Cardiac fibroblast (primary cell): ENCODE measurements at regions not wholly inside any gene's neighbourhood (a gene's known extent, or its start where the extent isn't known, plus 50 kb on each side); places are given as distances from the start of the nearest gene placed in this dataset.
A peak's percentile ranks its signal among the peaks of the same experiment; 100 is the strongest.
"Not testable (repeated sequence)": the region's sequence is repeated elsewhere in the genome, so short reads cannot be mapped to it uniquely, and the experiment has no call there.

ENCODE experiments used
- DNase-seq, 2 donors: peaks; one replicate each; pipeline versions ENCODE4 v3.0.0 to v3.0.0-alpha.2; 2010; ENCODE audit warnings: low read depth in 2 of 2
- H3K4me3 ChIP-seq, 2 donors: replicated peaks in 1 of 2; 1 replicate in 1 of 2; 2 replicates in 1 of 2; pipeline ENCODE4 v1.5.1; 2011; ENCODE audit warnings: low read depth in 2 of 2, low read length in 2 of 2, mild to moderate bottlenecking in 2 of 2, moderate library complexity in 1 of 2
- TF ChIP-seq, protein P1 (sequence below): IDR thresholded peaks from one replicate; pipeline ENCODE4 v1.5.1; 2011; ENCODE audit warnings: low read depth, mild to moderate bottlenecking, low read length, inconsistent platforms

DNA sequence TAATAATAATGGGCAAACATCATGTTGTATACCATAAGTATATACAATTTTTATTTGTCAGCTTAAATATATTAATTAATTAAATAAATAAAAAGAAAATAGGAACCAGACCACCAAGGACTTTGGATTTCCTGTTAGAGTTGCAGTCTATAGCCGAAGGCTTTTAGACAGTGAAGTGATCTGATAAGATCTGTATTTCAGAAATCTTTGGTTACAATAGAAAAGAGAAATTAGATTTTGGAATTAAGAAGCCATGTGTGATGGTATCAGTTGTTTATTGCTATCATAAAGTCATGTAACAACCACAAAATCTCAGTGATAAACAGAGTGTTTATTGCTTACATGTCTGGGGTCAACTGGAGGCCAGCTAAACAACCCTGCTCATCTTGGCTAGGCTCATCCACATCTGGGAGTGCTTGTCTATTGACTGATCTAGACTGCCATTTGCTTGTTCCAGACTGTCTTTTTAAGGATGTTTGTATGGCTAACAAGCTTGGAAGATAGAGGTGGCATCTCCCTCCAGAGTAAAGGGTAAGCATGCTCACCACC lies 142.1 kb upstream of the USP9X start:
- H3K4me3 ChIP-seq = no peak overlapping the region
- TF ChIP-seq, protein P1, sequence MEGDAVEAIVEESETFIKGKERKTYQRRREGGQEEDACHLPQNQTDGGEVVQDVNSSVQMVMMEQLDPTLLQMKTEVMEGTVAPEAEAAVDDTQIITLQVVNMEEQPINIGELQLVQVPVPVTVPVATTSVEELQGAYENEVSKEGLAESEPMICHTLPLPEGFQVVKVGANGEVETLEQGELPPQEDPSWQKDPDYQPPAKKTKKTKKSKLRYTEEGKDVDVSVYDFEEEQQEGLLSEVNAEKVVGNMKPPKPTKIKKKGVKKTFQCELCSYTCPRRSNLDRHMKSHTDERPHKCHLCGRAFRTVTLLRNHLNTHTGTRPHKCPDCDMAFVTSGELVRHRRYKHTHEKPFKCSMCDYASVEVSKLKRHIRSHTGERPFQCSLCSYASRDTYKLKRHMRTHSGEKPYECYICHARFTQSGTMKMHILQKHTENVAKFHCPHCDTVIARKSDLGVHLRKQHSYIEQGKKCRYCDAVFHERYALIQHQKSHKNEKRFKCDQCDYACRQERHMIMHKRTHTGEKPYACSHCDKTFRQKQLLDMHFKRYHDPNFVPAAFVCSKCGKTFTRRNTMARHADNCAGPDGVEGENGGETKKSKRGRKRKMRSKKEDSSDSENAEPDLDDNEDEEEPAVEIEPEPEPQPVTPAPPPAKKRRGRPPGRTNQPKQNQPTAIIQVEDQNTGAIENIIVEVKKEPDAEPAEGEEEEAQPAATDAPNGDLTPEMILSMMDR = no peak
- DNase-seq = no peak

DNA sequence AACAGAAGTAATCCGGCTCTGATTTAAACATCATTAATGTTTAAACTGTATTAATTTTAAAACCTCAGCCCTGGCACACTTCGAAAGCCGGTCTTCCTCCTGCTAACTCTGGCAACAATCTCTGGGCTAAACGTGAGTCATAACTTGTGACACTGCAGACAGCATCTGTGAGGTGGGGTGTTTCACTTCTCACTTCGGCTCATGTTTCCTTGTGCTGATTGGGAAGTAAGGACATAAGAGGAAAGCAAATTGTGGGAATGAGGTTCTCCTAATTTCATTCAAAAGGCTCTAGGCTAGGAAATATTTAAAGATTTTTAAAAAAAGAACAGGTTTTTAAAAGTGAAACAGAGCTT lies 139.9 kb upstream of the USP9X start:
- TF ChIP-seq, protein P1 = no peak
- DNase-seq = peak; percentile 74 to 78
- H3K4me3 ChIP-seq = no peak overlapping the region

DNA sequence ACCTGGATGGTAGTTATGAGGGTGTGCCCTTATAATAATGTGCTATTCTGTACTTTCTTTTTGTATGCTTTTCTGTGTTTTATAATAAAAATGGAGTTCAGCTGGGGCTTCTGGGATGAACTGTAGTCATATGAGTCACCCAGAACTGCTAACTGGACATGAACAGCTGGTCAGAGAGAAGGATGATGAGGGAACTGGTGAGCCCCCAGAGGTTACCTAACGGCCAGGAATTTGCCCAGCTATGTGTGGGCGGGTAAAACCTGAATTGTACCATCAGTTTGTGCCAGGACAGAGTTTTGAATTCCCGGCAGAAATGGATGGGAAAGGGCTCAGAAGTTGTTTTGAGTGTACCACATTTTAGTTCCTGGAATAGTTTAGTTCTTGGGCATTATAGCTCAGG lies 138.0 kb upstream of the USP9X start:
- DNase-seq = peak; percentile 67 to 72
- no peak overlapping the region for H3K4me3 ChIP-seq

DNA sequence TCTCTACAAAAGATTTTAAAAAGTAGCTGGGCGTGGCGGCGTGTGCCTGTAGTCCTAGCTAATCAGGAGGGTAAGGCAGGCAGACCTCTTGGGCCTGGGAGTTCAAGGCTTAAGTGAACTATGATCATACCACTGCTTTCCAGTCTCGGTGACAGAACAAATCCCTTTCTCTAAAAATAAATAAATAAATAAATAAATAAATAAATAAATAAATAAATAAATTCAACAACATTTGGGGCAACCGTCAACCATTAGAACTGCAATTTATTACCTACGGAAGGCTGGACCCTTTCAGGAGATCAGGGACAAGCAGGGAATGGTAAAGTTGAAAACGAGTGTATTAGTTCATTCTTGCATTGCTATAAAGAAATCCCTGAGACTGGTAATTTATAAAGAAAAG lies 136.2 kb upstream of the USP9X start:
- TF ChIP-seq, protein P1 = no peak
- no peak overlapping the region for H3K4me3 ChIP-seq
- DNase-seq = no peak

More for the DNA sequence above, 138.0 kb upstream of the USP9X start:
- TF ChIP-seq, protein P1 = no peak

DNA sequence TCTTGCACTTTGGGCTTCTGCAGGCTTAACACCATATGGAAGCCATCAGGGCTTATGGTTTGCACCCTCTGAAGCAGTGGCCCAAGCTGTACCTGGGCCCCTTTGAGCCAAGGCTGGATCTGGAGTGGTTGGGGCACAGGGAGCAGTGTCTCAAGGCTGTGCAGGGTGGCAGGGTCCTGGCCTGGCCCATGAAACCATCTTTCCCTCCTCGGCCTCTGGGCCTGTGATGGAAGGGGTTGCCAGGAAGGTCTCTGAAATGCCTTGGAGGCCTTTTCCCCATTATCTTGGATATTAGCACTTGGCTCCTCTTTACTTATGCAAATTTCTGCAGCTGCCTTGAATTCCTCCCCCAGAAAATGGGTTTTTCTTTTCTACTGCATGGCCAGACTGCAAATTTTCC lies 134.7 kb upstream of the USP9X start:
- no peak overlapping the region for H3K4me3 ChIP-seq
- TF ChIP-seq, protein P1 = no peak
- DNase-seq = no peak

DNA sequence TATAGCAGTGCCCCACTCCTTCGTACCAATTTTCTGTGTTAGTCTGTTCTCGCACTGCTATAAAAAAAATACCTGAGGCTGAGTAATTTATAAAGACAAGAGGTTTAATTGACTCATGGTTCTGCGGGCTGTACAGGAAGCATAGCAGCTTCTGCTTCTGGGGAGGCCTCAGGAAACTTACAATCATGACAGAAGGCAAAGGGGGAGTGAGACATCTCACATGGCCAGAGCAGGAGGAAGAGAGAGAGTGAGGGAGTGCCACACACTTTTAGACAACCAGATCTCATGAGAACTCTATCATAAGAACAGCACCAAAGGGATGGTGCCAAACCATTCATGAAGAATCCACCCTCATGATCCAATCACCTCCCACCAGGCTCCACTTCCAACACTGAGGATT lies 133.8 kb upstream of the USP9X start:
- not testable (repeated sequence) for DNase-seq, H3K4me3 ChIP-seq

DNA sequence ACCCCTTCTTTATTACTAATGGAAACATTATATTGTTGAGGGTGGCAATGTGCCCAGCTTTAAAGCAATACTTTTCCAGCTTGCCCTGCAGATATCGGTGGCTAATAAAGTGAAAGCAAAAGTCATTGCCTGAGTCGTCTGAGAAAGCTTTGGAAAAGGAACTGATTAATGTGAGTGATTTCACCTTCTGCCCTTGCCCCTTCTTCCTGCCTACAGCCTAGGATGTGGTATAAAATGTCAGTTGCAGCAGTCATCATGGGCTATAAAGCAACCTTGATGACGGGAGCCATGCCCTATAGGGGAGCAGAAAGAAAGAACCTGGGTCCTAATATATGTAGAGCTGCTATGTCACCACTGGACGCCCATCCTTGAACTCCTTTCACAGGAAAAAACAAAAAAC lies 132.4 kb upstream of the USP9X start:
- peak in 1 of 2 donors; percentile 27 for DNase-seq
- peak overlapping the region in 1 of 2 donors; percentile 28 for H3K4me3 ChIP-seq
- TF ChIP-seq, protein P1 = no peak
